ENCODE measurements at regions not wholly inside any gene's neighbourhood (a gene's known extent, or its start where the extent isn't known, plus 50 kb on each side); places are given as distances from the start of the nearest gene placed in this dataset.

DNA sequence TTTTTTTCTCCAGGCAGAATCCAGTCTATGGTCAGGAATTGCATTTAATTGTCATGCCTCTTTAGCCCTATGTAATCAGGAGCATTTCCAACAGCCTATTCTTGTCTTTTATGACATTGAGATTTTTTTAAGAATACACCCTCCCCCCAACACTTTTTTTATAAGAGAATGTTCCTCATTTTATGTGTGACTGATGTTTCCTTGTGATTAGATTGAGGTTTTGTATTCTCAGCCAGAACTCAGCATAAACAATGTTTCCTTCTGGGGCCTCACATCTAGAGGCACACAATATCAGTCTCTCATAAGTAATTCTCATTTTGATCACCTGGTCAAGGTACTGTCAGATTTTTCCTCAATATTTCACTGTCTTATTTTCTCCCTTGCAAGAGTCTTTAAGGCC is 193.4 kb upstream of the PDE1C start:
- Mint-ChIP-seq H3K36me3 (ENCODE audit: insufficient read depth, unreplicated experiment) (no peaks in the 10 kb centered on the region), H3K4me1 (ENCODE audit: insufficient read depth, unreplicated experiment) (no peaks in the 10 kb centered on the region), H3K9me3 (ENCODE audit: unreplicated experiment) (no peaks in the 10 kb centered on the region), H3K27me3 (ENCODE audit: insufficient read depth, unreplicated experiment) (no peaks in the 10 kb centered on the region), H3K4me3 (ENCODE audit: unreplicated experiment) (no peak overlapping the region), H3K27ac (ENCODE audit: low read depth, unreplicated experiment) (no peak overlapping the region)
- ChIA-PET CTCF (no interaction called here), POLR2A (no interaction called here)
- no peak for DNase-seq (ENCODE audit: unreplicated experiment)
- TF ChIP-seq, protein P1, sequence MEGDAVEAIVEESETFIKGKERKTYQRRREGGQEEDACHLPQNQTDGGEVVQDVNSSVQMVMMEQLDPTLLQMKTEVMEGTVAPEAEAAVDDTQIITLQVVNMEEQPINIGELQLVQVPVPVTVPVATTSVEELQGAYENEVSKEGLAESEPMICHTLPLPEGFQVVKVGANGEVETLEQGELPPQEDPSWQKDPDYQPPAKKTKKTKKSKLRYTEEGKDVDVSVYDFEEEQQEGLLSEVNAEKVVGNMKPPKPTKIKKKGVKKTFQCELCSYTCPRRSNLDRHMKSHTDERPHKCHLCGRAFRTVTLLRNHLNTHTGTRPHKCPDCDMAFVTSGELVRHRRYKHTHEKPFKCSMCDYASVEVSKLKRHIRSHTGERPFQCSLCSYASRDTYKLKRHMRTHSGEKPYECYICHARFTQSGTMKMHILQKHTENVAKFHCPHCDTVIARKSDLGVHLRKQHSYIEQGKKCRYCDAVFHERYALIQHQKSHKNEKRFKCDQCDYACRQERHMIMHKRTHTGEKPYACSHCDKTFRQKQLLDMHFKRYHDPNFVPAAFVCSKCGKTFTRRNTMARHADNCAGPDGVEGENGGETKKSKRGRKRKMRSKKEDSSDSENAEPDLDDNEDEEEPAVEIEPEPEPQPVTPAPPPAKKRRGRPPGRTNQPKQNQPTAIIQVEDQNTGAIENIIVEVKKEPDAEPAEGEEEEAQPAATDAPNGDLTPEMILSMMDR (IDR thresholded peaks at IDR 0.05; ENCODE audit: unreplicated experiment), result no peak
- BruUV-seq (replicated peaks), result no TSS peak
- intact Hi-C loops (cut with micrococcal nuclease), result no loop called here

DNA sequence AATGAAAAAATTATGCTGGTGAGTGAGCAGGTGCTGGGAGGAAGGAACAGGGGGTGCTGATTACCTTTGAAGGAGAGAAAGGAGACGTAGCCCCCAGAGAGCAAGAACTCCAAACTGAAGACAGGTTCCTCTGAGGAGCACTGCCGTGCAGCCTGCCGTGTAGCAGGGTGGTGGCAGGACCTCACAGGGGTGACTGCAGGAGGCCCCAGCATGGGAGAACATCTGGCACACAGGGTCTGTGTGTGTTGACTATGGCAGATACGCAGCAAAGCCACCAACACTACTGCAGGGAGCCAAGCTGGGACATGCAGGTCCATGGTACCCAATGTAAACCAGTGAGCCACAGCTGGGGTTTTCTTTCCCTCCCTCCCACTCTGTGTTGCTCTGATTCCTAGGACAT is 192.1 kb upstream of the PDE1C start:
- intact Hi-C loops (cut with micrococcal nuclease), result no loop called here
- H3K4me3 Mint-ChIP-seq (ENCODE audit: unreplicated experiment), result no peak overlapping the region
- POLR2A ChIA-PET, result interaction anchor here (0.7 kb wide), 1 partner anchor 37 kb away, joined by 6 read pairs; no protein-coding TSS in a partner anchor
- no peaks in the 10 kb centered on the region for H3K9me3 Mint-ChIP-seq (ENCODE audit: unreplicated experiment)
- no peak overlapping the region for H3K27ac Mint-ChIP-seq (ENCODE audit: low read depth, unreplicated experiment)
- DNase-seq (ENCODE audit: unreplicated experiment), result no peak
- CTCF ChIA-PET, result interaction anchor here (0.7 to 0.9 kb wide), 3 partner anchors 11 to 205 kb away, joined by 3 to 4 read pairs (median 3); no protein-coding TSS in a partner anchor
- no peaks in the 10 kb centered on the region for H3K4me1 Mint-ChIP-seq (ENCODE audit: insufficient read depth, unreplicated experiment)
- H3K27me3 Mint-ChIP-seq (ENCODE audit: insufficient read depth, unreplicated experiment), result no peaks in the 10 kb centered on the region
- BruUV-seq (replicated peaks), result no TSS peak
- no peaks in the 10 kb centered on the region for H3K36me3 Mint-ChIP-seq (ENCODE audit: insufficient read depth, unreplicated experiment)
- TF ChIP-seq, protein P1 (IDR thresholded peaks at IDR 0.05; ENCODE audit: unreplicated experiment), result no peak

DNA sequence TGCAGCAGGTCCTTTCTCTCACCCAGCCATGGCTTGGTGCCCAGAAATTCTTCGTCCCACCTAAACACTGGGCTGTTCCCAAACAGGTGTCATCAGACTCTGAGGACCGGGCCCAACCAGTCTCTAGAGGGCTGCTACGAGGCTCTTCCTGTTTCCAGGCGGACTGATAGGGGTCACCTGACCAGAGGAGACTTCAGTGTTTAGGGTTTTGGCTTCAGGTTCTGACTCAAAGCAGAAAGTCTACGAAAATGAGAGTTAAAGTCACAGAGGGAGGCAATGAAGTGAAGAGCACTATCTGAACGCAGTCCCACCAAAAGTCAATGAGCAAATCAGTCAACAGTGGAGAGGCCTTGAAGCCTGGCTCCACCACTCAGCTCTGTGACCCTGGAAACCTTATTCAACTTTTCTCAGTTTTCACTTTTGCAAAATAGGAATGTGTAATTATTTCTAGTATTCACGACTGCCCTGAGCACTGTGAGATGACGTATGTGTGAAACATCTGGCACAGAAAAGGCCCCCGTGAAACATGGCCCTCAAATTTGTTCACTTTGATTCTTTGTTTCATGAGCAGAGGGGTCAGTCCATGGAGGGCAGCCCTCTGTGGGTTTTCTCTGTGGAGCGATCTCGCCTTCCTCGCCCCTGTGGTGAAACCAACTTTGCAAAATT is 189.9 kb upstream of the PDE1C start:
- DNase-seq (ENCODE audit: unreplicated experiment), result no peak
- Mint-ChIP-seq H3K27ac (ENCODE audit: low read depth, unreplicated experiment) (no peak overlapping the region), H3K27me3 (ENCODE audit: insufficient read depth, unreplicated experiment) (no peaks in the 10 kb centered on the region), H3K36me3 (ENCODE audit: insufficient read depth, unreplicated experiment) (no peaks in the 10 kb centered on the region), H3K4me1 (ENCODE audit: insufficient read depth, unreplicated experiment) (no peaks in the 10 kb centered on the region), H3K9me3 (ENCODE audit: unreplicated experiment) (no peaks in the 10 kb centered on the region), H3K4me3 (ENCODE audit: unreplicated experiment) (no peak overlapping the region)
- POLR2A ChIA-PET, result no interaction called here
- BruUV-seq (replicated peaks), result no TSS peak
- TF ChIP-seq, protein P1 (IDR thresholded peaks at IDR 0.05; ENCODE audit: unreplicated experiment), result no peak
- CTCF ChIA-PET, result interaction anchor here (0.8 to 0.9 kb wide), 2 partner anchors 18 to 129 kb away, joined by 3 read pairs; no protein-coding TSS in a partner anchor
- intact Hi-C loops (cut with micrococcal nuclease), result no loop called here

DNA sequence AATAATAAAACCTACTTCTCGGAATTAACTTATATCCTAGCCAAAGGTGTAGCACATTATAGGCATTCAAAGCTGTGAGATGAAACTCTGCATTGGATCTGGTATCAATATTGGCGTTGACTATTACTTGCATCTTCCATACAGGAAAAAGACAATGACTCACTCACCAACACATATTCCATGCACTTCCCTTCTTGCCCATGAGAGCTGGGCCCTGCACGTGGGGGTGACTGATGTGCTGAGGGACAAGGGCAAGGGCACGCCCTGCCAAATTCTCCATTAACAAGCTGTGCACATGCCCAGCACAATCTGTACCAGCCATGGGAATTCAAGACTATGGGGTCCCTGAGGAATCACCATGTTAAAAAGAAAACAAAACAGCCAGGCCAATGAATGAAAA is 188.1 kb upstream of the PDE1C start:
- Mint-ChIP-seq H3K27me3 (ENCODE audit: insufficient read depth, unreplicated experiment) (no peaks in the 10 kb centered on the region), H3K4me3 (ENCODE audit: unreplicated experiment) (no peak overlapping the region), H3K9me3 (ENCODE audit: unreplicated experiment) (no peaks in the 10 kb centered on the region), H3K27ac (ENCODE audit: low read depth, unreplicated experiment) (no peak overlapping the region), H3K4me1 (ENCODE audit: insufficient read depth, unreplicated experiment) (no peaks in the 10 kb centered on the region), H3K36me3 (ENCODE audit: insufficient read depth, unreplicated experiment) (no peaks in the 10 kb centered on the region)
- intact Hi-C loops (cut with micrococcal nuclease), result no loop called here
- ChIA-PET CTCF (interaction anchor here (0.6 to 1.1 kb wide), 3 partner anchors 47 to 1537 kb away, joined by 3 to 4 read pairs (median 3); no protein-coding TSS in a partner anchor), POLR2A (no interaction called here)
- no peak for DNase-seq (ENCODE audit: unreplicated experiment)
- no TSS peak for BruUV-seq (replicated peaks)
- TF ChIP-seq, protein P1 (IDR thresholded peaks at IDR 0.05; ENCODE audit: unreplicated experiment), result no peak

All from MCF 10A (cell line).